Embryonic facial prominence (tissue), 1 donor: ENCODE measurements at regions not wholly inside any gene's neighbourhood (a gene's known extent, or its start where the extent isn't known, plus 50 kb on each side); places are given as distances from the start of the nearest gene placed in this dataset.
"Not testable (repeated sequence)": the region's sequence is repeated elsewhere in the genome, so short reads cannot be mapped to it uniquely, and the experiment has no call there.

ENCODE experiments used
- DNase-seq: peaks from one replicate; pipeline ENCODE4 v3.0.0-alpha.2; 2016; ENCODE audit errors: extremely low spot score

DNA sequence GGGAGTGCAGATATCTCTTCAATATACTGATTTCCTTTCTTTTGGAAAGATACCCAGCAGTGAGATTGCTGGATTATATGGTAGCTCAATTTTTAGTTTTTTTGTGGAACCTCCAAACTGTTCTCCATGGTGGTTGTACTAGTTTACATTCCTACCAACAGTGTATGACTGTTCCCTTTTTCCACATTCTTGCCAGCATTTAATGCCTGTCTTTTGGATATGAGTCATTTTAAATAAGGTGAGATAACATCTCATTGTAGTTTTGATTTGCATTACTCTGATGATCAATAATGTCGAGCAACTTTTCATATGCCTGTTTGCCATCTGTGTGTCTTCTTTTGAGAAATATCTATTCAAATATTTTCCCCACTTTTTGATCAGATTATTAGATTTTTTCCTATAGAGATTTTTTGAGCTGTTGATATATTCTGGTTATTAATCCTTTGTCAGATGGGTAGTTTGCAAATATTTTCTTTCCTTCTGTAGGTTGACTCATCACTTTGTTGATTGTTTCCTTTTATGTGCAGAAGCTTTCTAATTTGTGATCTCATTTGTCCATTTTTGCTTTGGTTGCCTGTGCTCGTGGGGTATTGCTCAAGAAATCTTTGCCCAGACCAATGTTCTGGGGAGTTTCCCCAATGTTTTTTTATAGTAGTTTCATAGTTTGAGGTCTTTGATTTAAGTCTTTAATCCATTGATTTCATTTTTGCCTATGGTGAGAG lies 552.7 kb downstream of the ZNF674 start:
- no peak for DNase-seq

- no peak for DNase-seq
Observed at GRCh38 chrX:45986971-45987370, 558.2 kb downstream of the ZNF674 start.

GRCh38 chrX:45986081-45986480 lies 559.1 kb downstream of the ZNF674 start:
- DNase-seq: no peak

DNA sequence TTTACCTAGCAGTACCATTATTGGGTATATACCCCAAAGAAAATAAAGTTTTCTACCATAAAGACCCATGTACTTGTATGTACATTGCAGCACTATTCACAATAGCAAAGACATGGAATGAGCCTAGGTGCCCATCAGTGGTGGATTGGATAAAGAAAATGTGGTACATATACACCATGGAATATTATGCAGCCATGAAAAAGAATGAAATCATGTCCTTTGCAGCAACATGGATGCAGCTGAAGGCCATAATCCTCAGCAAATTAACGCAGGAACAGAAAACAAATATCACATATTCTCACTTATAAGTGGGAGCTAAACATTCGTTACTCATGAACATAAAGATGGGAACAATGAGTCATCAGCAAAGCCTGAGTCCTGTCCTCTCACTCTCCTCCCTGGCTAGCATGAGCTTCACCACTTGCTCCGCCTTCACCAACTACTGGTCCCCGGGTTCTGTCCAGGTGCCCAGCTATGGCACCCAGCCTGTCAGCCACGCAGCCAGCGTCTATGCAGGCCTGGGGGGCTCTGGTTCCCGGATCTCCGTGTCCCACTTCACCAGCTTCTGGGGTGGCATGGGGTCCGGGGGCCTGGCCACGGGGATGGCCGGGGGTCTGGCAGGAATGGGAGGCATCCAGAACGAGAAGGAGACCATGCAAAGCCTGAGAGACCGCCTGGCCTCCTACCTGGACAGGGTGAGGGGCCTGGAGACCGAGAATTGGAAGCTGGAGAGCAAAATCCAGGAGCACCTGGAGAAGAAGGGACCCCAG lies 562.1 kb downstream of the ZNF674 start:
- DNase-seq: not testable (repeated sequence)

GRCh38 chrX:45980726-45981125 lies 564.5 kb downstream of the ZNF674 start:
- DNase-seq: no peak

GRCh38 chrX:45975633-45976032 lies 569.6 kb downstream of the ZNF674 start:
- no peak for DNase-seq

DNA sequence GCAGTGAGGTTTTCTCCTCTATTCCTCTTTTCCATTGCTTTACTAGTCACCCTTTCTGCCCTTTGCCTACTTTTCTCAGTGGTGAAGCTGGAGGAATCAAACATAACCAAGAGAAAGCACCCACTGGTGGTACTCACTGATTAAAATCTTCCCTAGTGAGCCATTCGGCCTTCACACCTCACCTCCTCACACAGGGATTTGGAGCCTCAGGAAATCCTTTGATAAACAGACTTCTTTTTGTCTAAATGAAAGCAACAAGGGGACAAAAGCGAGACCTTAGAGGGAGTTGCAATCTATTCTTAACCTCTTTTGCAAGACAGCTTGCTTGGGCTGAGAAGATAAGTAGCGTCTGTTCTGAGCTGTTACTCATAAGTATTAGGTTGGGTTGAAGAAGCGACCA lies 572.6 kb downstream of the ZNF674 start:
- no peak for DNase-seq

DNA sequence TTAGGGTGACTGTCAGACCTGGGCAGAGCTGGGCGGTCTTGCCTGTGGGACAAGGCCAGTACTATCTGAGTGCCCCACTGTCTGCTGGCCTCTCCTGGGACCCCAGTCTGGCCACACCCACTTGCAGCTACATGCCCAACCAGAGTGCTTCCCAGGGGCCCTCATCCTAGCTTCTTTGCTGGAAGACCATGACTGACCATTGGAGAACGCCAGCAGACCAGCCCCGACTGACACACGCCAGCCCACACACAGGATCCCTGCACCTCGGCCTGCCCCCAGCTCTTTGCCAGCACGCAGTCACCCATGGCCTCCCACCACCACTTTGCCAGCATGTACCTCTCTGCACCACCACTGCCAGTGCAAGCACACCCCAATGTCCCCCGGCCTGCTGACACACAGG lies 585.7 kb downstream of the ZNF674 start:
- no peak for DNase-seq

GRCh38 chrX:45956191-45956870 lies 588.9 kb downstream of the ZNF674 start:
- DNase-seq: no peak

DNA sequence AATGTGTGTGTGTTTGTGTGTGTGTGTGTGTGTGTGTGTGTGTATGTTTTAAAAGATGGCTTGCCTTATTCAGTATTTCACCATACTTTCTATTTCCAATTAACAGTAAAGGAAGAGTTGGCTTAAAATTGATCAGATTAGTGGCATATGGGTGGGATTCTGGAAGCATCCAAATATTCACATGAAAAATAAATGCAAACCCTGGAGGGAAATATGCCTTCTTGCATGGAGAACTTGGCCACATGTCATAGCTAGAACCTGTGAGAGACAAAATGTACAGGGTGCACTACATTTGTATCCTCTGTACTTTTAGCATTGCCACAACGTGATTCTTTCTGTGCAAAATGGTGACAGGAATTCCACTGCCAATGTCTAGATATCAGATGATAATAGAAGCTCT lies 589.6 kb downstream of the ZNF674 start:
- no peak for DNase-seq

DNA sequence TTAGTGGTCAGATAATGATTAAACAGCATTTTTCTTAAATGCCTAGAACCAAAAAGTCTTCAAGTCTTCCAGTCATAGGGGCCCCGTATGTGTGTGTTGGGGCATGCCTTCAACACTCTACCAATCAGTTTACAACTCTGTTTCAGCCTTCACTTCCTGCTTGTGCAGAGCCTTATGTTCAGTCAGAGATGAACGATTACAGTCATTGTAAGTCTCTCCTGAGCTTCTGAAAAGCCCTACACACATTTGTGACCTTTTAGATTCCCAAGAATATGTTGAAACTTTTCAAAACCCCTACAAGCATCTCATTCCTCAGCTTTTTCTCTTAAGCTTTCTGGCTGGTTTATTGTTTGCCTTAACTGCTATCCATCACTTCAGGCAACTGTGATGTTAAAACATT lies 591.2 kb downstream of the ZNF674 start:
- DNase-seq: no peak

DNA sequence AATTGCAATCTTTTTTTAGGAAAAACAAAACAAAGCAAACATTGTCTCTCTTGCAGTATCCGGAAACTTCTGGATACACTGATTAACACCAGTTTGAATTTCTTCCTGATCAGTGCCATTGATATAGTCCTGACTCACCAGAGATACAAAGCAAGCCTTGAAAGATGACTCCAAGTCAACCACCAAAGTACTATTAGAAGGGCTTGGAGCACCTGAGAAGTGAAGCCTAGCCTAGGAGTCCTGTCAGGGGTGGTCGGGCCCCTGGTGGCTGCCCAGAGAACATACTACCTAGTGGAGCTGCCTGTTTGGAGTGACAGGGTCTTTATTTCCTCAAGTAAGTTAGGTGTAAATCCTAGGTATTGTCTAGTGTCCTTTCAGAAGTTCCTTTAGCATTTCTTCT lies 593.2 kb downstream of the ZNF674 start:
- DNase-seq: no peak

GRCh38 chrX:45935408-45935807 lies 609.8 kb downstream of the ZNF674 start:
- DNase-seq: no peak

DNA sequence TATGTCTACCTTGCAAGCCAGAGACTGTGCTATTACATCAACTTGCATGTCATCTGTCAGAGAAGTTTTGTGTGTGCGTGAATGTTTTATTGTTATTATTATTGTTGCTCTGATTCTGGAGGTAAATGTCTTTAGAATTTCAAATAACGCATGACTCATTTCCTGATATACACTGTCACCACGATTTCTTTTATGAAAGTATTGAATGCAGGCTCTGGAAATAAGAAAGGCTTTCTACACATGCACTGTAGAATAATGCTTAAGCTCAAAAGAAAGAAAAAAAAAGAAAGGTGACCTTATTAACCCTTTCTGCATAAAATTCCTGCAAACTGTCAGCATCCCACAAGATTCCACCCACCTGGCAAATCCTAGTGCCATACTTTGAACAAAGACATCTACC lies 632.9 kb downstream of the ZNF674 start:
- DNase-seq: no peak

DNA sequence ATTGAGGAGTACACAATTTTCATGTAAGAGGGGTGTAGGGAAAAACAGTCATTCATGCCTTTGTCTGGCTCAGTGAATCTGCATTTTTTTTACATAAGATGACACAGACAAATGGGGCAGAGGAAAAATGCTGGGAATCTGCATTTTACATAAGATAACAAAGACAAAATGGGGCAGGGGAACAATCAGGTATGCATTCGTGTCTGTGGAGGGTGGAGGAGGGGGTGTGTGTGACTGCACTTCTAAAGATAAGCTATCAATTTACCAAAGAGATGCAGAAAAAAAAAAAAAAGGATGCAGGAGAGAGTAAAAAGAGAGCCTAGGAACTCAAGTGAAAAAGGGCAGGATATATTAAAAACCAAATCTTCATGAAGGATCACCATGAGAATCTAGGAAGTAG lies 637.4 kb downstream of the ZNF674 start:
- DNase-seq: no peak

- DNase-seq: no peak
Observed at GRCh38 chrX:45903781-45904201, 641.4 kb downstream of the ZNF674 start.

GRCh38 chrX:45900766-45901615 lies 644.2 kb downstream of the ZNF674 start:
- DNase-seq: no peak

- DNase-seq: no peak
Observed at GRCh38 chrX:45894864-45895645, 650.2 kb downstream of the ZNF674 start.

DNA sequence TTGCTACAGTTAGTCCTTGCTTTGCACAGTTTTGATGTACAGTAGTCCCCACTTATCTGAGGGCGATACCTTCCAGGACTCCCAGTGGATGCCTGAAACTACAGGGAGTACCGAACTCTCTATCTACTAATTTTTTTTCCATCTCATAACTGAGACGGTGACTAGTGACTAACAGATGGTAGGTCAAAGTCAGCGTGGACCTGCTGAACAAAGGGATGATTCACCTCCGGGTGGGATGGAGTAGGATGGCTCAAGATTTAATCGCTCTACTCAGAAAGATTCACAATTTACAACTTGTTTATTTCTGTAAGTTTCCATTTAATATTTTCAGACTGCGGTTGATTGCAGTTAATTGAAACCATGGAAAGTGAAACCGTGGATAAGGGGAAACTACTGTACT lies 655.8 kb downstream of the ZNF674 start:
- DNase-seq: no peak

- no peak for DNase-seq
Observed at GRCh38 chrX:45888518-45888917, 656.7 kb downstream of the ZNF674 start.

DNA sequence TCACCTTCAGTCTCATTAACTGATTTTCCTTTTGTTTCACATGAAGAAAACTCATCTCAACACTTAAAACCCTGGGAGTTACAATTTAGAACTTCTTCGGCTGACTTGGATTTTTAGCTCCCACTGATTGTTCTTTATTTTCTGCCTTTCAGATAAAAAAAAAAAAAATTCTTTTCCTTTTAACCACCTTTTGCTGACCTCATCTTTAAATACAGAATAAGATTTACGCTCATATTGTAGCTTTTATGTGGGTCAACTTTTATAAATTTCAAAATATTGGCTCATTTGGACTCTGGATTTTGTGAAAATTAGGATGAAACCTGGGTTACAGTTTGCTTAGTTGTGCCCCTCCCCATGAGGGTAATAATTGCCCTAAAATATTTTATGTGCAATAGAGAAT lies 659.3 kb downstream of the ZNF674 start:
- no peak for DNase-seq
